ENCODE measurements at regions not wholly inside any gene's neighbourhood (a gene's known extent, or its start where the extent isn't known, plus 50 kb on each side); places are given as distances from the start of the nearest gene placed in this dataset.

DNA sequence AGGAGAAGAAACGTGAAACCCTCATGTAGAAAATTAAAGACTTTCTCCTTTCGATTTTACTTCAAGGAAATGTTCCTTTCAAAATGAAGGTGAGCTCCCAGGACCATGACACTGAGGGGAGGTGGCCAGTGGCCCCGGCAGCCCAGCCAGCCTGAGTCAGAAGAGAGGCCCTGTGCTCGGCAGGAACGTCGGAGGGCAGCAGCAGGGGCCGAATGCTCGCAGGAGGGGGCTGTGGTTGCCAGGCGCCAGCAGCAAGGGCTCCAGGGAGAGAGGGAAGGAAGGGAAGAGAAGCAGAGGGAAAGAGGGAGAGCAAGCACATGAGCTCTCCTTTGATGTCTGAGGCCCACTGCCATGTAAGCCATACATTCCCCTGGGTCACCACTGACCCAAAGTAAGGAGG, 73.3 kb upstream of the ACKR3 start:
- 85 to 89% methylated on average over 9 of the region's 9 CpGs for WGBS, 2 donors
- intact Hi-C loops (cut with DNase I) = no loop called here
- H3K27ac ChIP-seq = no peak overlapping the region

DNA sequence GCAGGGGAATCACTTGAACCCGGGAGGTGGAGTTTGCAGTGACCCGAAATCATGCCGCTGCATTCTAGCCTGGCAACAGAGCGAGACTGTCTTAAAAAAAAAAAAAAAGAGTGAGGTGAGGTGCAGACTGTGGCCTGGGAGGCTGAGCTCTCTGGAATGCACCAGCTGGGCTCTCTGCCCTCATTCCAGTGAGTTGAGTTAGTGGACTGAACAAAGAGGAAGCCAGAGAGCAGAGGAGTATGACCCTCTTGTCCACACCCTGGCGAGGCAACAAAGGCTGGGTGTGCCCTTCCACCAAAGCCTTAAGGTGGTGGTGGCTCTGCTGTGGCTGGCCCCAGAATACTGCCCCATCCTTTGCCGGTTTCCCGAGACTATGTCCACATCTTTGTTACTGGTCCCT, 71.3 kb upstream of the ACKR3 start:
- no peak overlapping the region for H3K4me3 ChIP-seq
- H3K27ac ChIP-seq = no peak overlapping the region
- 85 to 90% methylated on average over 7 of the region's 7 CpGs for WGBS, 2 donors
- H3K27me3 ChIP-seq = no peaks in the 10 kb centered on the region
- DNase-seq = no peak
- H3K36me3 ChIP-seq = no peaks in the 10 kb centered on the region
- peaks cover 0 to 6% (median 0%) of the 10 kb centered on the region in 4 donors for H3K4me1 ChIP-seq
- no peaks in the 10 kb centered on the region for H3K9me3 ChIP-seq
- intact Hi-C loops (cut with DNase I) = no loop called here
- TF ChIP-seq POLR2A (IDR thresholded peaks at IDR 0.05) (no peak), POLR2AphosphoS5 (IDR thresholded peaks at IDR 0.05) (no peak), EP300 (IDR thresholded peaks at IDR 0.05) (no peak)
- TF ChIP-seq, protein P1, sequence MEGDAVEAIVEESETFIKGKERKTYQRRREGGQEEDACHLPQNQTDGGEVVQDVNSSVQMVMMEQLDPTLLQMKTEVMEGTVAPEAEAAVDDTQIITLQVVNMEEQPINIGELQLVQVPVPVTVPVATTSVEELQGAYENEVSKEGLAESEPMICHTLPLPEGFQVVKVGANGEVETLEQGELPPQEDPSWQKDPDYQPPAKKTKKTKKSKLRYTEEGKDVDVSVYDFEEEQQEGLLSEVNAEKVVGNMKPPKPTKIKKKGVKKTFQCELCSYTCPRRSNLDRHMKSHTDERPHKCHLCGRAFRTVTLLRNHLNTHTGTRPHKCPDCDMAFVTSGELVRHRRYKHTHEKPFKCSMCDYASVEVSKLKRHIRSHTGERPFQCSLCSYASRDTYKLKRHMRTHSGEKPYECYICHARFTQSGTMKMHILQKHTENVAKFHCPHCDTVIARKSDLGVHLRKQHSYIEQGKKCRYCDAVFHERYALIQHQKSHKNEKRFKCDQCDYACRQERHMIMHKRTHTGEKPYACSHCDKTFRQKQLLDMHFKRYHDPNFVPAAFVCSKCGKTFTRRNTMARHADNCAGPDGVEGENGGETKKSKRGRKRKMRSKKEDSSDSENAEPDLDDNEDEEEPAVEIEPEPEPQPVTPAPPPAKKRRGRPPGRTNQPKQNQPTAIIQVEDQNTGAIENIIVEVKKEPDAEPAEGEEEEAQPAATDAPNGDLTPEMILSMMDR (IDR thresholded peaks at IDR 0.05) = no peak

More for the DNA sequence above, 73.3 kb upstream of the ACKR3 start:
- TF ChIP-seq, protein P1 (IDR thresholded peaks at IDR 0.05) = no peak
- TF ChIP-seq POLR2AphosphoS5 (IDR thresholded peaks at IDR 0.05) = no peak
- TF ChIP-seq EP300 (IDR thresholded peaks at IDR 0.05) = no peak
- TF ChIP-seq POLR2A (IDR thresholded peaks at IDR 0.05) = no peak
- H3K27me3 ChIP-seq = no peaks in the 10 kb centered on the region
- no peaks in the 10 kb centered on the region for H3K36me3 ChIP-seq
- H3K9me3 ChIP-seq = no peaks in the 10 kb centered on the region
- no peak for DNase-seq
- no peak overlapping the region for H3K4me3 ChIP-seq
- peaks cover 0 to 6% (median 0%) of the 10 kb centered on the region in 4 donors for H3K4me1 ChIP-seq

DNA sequence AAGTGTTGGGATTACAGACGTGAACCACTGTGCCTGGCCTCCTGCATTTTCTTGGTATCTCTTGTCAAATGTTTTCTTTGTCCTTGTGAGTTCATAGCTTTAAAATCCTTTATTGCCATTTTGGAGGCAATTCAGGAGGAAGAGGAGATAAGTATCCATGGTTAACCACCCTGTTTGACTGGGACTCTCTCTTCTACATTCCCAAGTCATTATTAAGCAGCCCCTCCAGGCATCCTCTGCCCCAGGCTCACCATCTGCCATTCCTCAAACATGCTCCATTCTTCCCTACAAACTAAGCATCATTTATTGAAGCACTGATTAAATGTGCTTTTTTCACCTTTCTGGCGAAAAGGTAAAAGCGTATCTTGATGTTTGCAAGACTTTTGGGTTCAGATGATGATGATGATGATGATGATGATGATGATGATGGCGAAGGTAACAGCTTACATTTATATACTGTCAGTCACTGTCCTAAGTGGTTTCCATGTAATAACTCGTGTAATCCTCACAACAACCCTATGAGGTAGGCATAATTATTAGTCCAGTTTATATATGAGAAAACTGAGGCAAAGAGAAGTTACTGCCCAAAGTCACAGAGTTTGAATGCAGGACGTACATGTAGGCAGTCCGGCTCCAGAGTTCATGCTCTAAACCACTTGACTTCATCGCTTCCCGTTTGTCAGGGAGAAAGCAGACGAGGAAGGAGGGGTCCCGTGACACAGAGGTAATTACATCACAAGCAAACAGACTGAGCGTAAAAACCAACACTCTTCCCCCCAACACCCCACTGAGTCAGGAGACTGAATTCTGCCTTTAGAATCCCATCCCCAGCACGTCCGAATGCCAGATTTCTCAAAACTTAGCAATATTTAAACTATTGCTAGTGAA, 69.7 kb upstream of the ACKR3 start:
- 67 to 72% methylated on average over 14 of the region's 14 CpGs for WGBS, 2 donors
- DNase-seq = no peak
- H3K4me1 ChIP-seq = peaks cover 0 to 6% (median 0%) of the 10 kb centered on the region in 4 donors
- H3K9me3 ChIP-seq = no peaks in the 10 kb centered on the region
- intact Hi-C loops (cut with DNase I) = loop anchor here (10.0 kb wide), 1 partner anchor 235 kb away; no protein-coding TSS in a partner anchor
- H3K36me3 ChIP-seq = no peaks in the 10 kb centered on the region
- H3K4me3 ChIP-seq = no peak overlapping the region
- no peak for TF ChIP-seq EP300 (IDR thresholded peaks at IDR 0.05)
- no peak for TF ChIP-seq POLR2AphosphoS5 (IDR thresholded peaks at IDR 0.05)
- no peak for TF ChIP-seq POLR2A (IDR thresholded peaks at IDR 0.05)
- TF ChIP-seq, protein P1 (IDR thresholded peaks at IDR 0.05) = no peak
- no peak overlapping the region for H3K27ac ChIP-seq
- no peaks in the 10 kb centered on the region for H3K27me3 ChIP-seq

DNA sequence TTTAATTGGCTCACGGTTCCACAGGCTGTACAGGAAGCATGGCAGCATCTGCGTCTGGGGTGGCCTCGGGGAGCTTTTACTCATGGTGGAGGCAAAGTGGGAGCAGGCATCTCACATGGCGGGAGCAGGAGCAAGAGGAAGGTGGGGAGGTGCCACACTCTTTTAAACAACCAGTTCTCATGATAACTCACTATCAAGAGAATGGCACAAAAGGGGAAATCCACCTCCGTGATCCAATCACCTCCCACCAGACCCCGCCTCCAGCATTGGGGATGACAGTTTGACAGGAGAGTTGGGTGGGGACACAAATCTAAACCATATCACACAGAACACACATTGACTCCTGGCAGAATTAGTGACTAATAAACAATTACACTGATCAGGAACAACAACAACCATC, 68.6 kb upstream of the ACKR3 start:
- WGBS, 2 donors = 87 to 96% methylated on average over 6 of the region's 6 CpGs
- H3K9me3 ChIP-seq = no peaks in the 10 kb centered on the region
- H3K36me3 ChIP-seq = no peaks in the 10 kb centered on the region
- DNase-seq = no peak
- intact Hi-C loops (cut with DNase I) = loop anchor here (10.0 kb wide), 1 partner anchor 234 kb away; no protein-coding TSS in a partner anchor
- H3K4me3 ChIP-seq = no peak overlapping the region
- no peaks in the 10 kb centered on the region for H3K27me3 ChIP-seq
- no peak overlapping the region for H3K27ac ChIP-seq
- TF ChIP-seq, protein P1 (IDR thresholded peaks at IDR 0.05) = no peak
- TF ChIP-seq POLR2A (IDR thresholded peaks at IDR 0.05) (no peak), POLR2AphosphoS5 (IDR thresholded peaks at IDR 0.05) (no peak), EP300 (IDR thresholded peaks at IDR 0.05) (no peak)
- peaks cover 0 to 6% (median 0%) of the 10 kb centered on the region in 4 donors for H3K4me1 ChIP-seq

All from sigmoid colon (tissue), 6 donors.